Cerebellar nuclear complex (tissue), 1 donor: ENCODE measurements at regions not wholly inside any gene's neighbourhood (a gene's known extent, or its start where the extent isn't known, plus 50 kb on each side); places are given as distances from the start of the nearest gene placed in this dataset.

Experiments
- DNase-seq, 2 experiments: peaks; one replicate each; lab custom pipeline; 2025; lab: John Stamatoyannopoulos, UW

DNA sequence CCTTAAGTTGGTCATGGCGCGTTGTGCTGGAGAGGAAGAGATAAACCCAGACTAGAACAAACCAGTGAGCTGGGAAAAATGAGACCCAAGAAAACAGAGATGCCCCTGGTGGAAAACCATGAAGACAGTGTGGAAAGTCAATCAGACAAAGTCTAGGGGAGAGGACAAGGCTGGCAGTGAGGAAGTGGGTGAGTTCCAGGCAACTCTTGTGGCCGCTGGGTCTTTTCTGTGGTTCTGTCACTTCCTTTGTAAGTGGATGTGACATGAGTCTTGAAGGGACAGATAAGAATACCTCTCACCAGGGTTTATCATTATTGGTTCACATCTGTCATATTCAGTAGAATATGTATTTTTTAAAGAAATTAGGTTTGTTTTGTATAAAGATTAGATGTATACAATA is 738.4 kb downstream of the DHX35 start:
- DNase-seq: no peak

DNA sequence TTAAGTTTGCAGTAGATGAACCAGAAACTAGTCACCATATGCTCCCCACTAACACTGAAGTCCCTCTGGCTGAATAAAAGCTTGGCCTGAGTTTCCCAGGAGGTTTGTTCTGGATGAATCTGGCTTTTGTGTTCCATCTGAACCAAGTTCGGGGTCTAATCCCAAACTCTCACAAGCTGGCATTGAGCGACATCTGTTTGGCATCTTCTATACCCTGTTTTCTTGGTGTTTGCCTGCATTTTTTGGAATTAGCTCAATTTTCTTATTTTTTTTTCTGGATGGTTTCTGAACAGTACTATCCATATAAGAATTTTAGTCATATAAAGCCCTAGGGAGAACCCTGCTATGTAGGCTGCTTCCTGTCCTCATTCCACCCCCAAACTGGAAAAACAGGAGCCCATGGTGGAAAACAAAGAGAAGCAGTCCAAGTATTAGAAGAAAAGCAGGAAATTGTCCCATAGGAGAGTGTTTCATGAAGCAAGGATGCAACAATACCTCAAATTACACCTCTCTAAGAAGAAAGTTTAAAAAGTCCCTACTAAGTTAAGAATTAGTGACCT is 737.1 kb downstream of the DHX35 start:
- DNase-seq: no peak

GRCh38 chr20:39698752-39699151 is 736.6 kb downstream of the DHX35 start:
- no peak for DNase-seq

DNA sequence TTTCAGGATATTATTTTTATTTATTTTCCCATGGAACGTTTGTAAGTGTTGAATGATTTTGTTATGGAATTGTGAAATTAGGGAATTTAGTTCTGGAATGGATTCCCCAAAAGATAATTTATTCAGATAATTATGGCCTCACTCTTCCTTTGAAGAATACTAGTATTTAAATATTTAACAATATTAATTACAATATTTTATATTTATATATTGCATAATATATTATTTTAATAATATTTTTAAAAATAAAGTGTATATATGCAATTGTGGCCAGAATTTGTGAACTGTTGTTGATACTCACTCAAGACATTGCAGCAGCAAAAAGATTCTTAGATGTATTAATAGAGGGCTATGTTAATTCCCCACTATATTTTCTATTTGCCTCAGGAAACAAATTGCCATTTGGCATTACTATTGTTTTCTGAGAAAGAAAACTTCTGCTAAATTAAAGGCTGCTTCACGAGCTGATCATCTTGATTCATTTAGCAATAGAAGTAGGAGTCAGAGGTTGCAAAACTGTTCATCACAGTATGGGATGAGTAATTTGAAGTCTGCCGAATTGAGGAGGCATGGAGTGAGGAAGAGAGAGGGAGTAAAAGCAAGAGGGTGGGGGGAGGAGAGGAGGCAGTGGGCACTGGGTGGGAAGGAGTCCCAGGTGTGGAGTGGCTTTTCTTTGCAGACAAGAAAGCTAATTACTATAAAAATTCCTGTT is 729.2 kb downstream of the DHX35 start:
- DNase-seq: no peak

GRCh38 chr20:39676857-39677391 is 714.8 kb downstream of the DHX35 start:
- no peak for DNase-seq

DNA sequence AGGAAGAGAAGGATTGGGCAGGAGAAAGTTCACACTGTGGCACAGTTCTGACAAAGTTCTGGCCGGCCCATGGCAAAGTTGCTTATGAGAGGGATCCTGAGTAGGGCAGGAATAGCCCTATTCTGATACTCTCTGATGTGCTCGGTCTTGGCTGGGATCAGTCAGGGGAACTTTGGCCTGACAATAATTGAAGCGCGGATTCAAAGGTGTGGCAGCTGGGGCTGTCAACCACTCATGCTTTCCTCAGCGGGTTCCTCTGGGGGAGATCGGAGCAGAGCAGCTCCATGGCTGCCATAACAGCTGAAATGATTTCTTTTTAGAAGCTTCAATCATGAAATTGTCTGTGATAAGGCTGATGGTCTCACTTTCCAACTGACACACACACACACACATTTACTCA is 714.1 kb downstream of the DHX35 start:
- no peak for DNase-seq

GRCh38 chr20:39674842-39675241 is 712.7 kb downstream of the DHX35 start:
- no peak for DNase-seq

DNA sequence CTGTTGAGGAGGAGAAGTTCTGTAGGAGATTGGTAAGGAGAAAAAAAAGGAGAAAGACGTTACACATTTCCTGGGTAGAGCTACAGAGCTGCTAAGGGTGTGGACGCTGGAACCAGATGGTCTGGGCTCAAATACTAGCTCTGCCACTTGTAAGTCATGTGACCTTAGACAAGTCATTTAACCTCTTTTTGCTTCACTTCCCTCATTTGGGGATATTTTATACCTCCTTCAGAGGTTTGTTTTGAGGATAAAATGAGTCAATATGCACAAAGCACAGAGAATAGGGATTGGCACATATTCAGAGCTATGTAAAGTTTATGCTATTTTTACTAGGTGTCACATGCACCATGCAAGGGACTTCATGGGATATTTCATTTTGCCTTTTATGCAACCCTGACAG is 708.8 kb downstream of the DHX35 start:
- no peak for DNase-seq

DNA sequence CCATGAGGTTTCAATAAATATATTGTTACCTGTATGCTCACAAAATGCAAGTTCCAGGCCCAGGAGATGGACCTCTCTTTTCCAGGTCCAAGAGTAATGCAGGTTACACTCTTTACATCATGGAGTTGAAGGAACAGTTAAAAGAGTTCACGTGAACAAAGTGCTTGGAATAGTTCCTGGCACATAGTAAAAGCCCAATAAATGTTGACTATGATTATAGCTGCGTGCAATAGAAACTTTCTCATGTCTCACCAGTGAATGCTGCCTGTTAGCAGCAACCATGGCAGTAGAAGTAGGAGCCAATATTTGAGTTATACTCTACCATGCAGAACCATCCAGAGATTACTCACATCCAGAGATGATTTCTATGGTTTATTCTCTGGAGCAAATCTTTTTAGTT is 707.5 kb downstream of the DHX35 start:
- DNase-seq: no peak

- DNase-seq: no peak
Observed at GRCh38 chr20:39668038-39668437, 705.9 kb downstream of the DHX35 start.

DNA sequence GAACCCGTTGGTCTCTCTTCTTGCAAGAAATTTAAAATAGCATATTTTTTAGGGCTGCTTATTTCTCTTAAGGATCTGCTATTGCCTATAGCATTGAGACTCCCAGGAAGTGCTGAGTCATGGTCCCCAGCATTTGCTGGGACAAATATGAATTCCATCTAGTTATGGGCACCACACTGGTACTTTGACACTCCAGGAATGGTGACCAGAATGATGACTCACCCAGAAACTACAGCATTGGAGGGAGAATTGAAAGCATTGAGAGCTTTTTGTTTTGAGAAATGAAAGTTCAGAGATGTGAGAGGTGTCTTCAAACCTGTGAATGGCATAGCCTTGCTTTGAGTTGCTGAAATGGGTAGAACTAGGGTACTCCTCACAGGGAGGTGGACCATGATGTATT is 699.7 kb downstream of the DHX35 start:
- DNase-seq: no peak

DNA sequence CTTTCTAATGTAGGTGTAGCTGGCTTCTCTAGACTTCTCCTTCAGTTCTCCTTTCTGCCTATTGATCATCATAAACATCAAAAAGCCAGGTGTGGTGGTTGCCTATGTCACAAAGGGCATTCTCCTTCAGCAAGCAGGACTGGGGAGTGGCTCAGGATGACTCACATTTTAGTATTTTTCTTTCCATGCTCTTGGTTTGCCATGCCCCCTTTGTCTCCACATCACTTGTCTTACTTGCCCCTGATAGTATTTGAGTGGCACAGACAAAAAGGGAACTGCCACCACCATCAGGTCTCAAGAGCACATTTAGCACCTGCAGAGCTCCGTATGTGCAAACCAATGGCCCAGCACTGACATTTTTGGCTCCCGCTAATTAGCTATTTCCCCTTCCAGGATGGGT is 698.8 kb downstream of the DHX35 start:
- no peak for DNase-seq

DNA sequence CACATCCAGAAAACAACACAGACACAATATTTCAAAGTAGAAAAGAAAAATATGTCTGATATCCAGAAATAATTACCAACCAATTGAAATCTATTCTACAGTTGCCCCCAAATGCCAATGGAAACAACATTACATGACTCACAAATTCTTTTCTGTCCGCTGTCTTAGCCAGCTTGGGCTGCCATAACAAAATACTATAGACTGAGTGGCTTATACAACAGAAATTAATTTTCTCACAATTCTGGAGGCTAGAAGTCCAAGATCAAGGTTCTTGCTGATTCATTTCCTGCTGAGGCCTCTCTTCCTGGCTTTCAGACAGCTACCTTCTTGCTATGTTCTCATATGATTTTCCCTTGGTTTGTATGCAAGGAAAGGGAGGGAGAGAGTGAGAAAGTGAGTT is 698.1 kb downstream of the DHX35 start:
- no peak for DNase-seq

- no peak for DNase-seq
Observed at GRCh38 chr20:39658662-39659409, 696.7 kb downstream of the DHX35 start.

- DNase-seq: no peak
Observed at GRCh38 chr20:39654171-39654570, 692.0 kb downstream of the DHX35 start.

- DNase-seq: no peak
Observed at GRCh38 chr20:39651645-39652325, 689.6 kb downstream of the DHX35 start.

DNA sequence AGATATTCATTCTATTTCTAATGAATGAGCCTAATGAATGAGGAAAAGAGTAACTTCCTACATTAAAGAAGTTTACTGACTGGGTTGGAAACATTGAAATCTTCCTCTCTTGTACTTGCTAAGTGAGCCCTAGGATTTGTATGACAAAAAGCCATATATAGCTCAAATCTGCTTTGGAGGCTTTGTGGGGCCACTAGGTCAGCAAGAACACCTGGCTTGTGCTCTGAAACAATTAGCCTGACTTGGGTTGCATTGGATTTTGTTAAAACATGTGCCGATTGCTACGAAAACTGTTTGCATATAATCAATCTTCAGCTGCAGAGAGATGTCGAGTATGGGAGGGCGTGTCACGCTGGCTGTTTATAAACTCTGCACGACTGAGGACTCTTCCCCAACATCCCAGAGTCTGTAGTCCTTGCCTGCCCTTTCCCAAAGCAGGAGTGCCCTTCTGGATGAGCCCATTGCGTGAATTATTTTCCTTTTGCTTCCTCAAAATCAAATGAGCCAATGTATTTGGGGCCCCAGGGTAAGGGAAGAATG is 684.8 kb downstream of the DHX35 start:
- no peak for DNase-seq

- no peak for DNase-seq
Observed at GRCh38 chr20:39645131-39645530, 683.0 kb downstream of the DHX35 start.

DNA sequence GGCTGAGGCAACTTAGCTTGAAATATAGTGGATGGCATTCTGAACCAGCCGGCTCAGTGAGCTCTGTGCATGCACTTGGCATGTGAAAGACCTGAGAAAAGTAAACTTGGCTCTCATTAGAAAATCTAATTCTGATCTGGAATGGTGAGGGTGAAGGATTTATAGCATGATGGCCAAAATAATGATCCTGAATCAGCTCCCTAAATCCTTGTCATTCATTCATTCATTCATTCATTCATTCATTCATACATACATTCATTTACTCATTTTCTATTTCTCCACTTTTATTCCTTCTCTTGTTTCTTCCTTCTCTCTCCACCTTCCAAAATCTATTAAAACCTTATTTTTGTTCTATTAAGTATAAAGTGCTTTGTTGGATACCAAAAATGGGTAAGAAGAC is 681.1 kb downstream of the DHX35 start:
- DNase-seq: no peak

DNA sequence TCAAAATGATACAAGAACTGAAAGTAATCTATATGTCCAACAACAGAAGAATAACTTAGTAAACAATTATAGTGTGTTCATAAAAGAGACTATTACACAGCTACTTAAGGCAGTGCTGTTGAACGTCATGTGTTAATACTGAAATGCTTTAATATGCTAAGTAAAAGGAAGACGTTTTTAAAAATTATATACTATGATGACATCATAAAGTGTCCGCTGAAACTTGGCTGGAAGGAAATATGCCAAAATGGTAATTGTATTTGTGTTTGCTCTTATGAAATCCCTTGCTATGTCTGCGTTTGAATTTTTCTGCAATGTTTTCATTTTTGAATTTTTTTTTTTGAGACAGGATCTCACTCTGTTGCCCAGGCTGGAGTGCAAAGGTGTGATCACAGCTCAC is 679.3 kb downstream of the DHX35 start:
- DNase-seq: no peak

- DNase-seq: no peak
Observed at GRCh38 chr20:39640147-39640546, 678.0 kb downstream of the DHX35 start.

GRCh38 chr20:39638731-39639130 is 676.6 kb downstream of the DHX35 start:
- DNase-seq: no peak
